RPMI7951 (cell line): ENCODE measurements at regions not wholly inside any gene's neighbourhood (a gene's known extent, or its start where the extent isn't known, plus 50 kb on each side); places are given as distances from the start of the nearest gene placed in this dataset.
"Not testable (repeated sequence)": the region's sequence is repeated elsewhere in the genome, so short reads cannot be mapped to it uniquely, and the experiment has no call there.

Source experiments
- DNase-seq: peaks from one replicate; pipeline ENCODE4 v3.0.0-alpha.2; 2012; ENCODE audit warnings: low read depth

GRCh38 chr15:84360902-84361301 lies 125.3 kb downstream of the GOLGA6L4 start:
- DNase-seq: not testable (repeated sequence)

GRCh38 chr15:84384421-84384820 lies 148.8 kb downstream of the GOLGA6L4 start:
- DNase-seq: not testable (repeated sequence)

DNA sequence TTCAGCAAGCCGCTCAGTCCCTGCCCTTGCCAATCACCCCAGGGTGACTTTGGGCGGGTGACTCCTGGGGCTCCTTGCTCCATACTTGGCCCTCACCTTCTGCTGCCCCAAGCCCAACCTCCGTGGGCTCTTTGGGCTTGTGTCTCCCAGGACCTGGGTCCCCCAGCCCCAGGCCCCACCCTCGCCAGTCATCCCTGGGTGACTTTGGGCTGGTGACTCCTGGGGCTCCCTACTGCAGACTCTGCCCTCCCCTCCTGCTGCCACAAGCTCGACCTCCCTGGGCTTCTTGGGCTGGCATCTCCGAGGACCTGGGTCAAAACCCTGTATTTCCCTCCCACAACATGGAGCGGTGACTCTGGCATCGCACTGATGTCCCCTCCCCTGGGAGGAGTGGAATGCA lies 151.5 kb downstream of the GOLGA6L4 start:
- no peak for DNase-seq

GRCh38 chr15:84388201-84388600 lies 152.6 kb downstream of the GOLGA6L4 start:
- not testable (repeated sequence) for DNase-seq

- not testable (repeated sequence) for DNase-seq
These were observed 153.1 kb downstream of the GOLGA6L4 start for GRCh38 chr15:84388638-84389037.

GRCh38 chr15:84390324-84390723 lies 154.8 kb downstream of the GOLGA6L4 start:
- not testable (repeated sequence) for DNase-seq

DNA sequence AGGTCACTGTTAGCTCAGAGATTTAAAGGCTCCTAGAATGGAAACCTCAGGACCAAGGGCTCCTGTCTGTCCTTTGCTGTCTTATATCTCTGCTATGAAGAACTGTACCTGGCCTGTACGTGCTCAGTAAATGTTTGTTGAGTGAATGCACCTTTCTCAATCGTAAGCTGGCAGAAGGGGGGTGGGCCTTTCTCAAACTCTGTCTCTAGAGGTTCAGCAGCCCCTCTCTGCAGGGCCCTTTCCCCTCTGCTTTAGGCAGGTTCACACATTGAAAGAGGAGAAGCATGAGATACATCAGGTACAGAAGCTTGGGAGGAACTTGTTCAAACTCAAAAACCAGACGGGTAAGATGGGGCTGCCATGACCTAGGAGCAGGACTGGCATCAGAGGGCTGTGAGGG lies 155.6 kb downstream of the GOLGA6L4 start:
- DNase-seq: no peak

- DNase-seq: not testable (repeated sequence)
These were observed 156.4 kb downstream of the GOLGA6L4 start for GRCh38 chr15:84392020-84392419.

DNA sequence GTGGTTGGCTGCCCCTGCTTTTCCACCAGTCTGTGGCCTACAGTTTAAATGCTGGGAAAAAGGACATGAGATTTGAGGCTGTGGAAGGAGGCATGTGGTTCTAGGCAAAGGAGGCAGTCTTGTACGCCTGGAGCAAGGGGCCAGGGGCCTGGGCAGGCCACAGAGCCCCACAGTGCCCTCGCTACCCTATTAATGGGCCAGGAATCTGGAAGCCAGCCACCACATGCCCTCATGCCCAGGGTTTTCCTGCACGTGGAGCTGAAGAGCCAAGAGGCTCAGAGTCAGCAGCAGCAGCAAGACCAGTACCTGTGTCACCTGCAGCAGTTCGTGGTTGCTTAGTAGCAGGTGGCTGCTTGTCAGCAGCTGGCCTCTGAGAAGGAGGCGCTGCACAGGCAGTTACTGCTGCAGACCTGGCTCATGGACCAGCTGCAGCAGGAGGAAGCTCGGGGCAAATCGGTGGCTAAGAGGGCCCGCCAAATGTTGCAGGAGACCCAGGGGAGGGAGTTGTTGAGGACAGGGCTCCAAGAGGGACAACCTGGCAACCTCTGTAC lies 157.9 kb downstream of the GOLGA6L4 start:
- DNase-seq: not testable (repeated sequence)

DNA sequence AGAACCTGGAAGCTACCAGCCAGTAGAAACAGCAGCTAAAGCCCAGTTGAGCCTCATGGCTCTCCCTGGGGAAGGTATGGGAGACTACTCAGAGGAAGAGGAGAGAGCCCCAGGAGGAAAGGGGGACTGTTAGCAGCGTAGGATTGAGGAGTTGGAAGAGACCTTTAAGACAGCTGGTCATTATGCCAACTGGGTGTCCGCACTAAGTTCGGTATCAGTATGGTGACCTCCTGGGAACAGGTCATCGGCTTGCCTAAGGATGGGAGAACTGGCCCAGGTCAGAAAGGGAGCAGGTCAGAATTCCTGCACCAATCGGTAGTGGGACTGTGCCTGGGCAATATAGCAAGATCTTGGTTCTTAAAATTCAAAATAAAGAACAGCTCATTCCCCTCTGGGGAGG lies 158.4 kb downstream of the GOLGA6L4 start:
- DNase-seq: not testable (repeated sequence)

DNA sequence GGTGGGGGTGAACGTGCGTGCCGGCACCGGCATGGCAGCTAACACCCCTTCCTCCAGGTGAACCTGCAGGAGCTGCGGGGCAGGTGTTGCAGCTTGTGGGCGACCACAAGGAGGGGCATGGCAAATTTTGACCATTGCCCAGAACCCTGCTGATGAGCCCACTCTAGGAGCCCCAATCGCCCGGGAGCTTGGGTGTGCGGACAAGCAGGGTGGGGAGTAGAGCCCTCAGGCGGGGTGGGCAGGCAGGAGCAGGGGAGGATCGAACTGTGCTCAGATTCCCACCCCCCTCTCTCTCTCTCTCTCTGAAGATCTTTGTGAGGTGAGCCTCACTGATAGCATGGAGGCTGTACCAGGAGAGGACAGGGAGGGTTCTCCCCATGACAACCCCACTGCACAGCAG lies 159.8 kb downstream of the GOLGA6L4 start:
- DNase-seq: not testable (repeated sequence)

- DNase-seq: not testable (repeated sequence)
These were observed 160.3 kb downstream of the GOLGA6L4 start for GRCh38 chr15:84395881-84396280.

DNA sequence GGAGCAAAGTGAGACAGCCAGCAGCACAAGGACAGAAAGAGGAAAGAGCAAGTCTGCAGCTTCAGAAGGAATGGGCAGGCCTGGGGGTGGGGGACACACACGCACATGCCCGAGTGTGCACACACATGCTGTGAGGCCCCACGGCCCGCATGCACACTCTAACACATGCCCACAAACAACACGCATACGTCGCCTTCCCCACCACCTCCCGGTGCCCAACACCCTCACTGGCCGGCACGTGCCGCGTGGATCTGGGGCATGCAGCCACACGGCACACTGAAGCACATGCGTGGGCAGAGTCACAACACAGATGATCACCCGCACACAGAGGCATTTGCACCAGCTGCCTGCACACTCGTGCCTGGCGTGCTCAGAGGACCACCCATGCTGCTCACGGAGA lies 161.5 kb downstream of the GOLGA6L4 start:
- not testable (repeated sequence) for DNase-seq

DNA sequence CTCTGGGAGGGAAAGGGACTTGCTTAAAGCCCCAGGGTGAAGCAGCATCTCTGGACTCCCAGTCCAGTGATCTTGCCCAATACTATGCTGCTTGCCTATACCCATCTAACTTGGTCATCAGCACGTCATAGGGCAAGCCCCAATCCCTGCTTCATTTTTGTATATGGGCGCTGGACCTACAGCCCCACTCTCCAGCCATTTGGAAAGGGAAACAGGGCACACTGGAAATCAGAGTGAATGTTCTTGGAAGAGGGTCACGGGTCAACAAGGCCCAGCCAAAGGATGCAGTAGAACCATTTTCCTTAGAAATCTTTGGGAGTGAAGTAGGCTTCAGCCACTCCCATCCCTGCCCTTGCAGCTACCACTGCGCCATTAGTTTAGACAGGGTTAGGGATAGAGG lies 162.5 kb downstream of the GOLGA6L4 start:
- DNase-seq: not testable (repeated sequence)

DNA sequence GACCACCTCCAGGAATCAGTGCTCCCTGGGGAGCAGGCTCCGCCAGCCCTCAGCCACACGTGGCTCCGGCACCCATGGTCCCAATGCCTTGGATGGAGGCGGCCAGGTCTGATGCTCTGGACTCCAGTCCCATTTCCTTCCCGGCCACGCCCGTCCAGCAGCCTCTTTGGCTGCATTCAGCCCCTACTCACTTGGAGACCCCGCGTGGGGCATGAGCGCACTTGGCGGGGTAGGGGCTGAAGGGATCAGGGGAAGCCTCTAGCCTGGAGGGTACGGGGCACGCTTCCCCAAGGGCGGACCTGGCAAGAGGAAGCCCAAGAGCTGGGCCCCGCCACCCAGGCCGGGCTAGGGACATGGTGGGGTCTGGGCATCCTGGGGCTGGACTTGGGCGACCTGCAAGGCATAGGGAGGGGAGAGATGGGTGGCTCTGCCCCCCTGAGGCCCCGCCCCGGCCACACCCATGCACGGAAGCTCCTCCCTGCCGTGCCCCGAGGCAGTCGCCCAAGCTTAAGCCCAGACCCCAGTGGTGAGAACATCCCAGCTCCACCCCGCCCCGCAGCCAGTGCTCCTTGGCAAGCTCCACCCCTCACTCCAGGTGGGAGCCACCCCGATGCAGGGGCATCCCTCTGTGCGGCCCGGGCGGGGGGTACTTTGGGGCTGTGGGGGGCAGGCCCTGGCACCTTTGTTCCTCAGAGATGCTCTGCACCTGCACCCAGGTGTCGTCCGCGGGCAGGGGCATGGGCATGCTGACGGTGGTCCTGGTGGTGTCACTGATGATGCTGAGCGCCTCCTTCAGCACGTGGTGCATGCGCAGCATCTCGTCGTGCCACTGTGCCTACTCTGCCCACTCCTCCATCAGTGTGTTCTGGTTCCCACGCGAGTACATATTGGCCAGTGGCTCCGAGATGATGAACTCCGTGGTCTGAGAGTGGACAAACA lies 163.5 kb downstream of the GOLGA6L4 start:
- no peak for DNase-seq

DNA sequence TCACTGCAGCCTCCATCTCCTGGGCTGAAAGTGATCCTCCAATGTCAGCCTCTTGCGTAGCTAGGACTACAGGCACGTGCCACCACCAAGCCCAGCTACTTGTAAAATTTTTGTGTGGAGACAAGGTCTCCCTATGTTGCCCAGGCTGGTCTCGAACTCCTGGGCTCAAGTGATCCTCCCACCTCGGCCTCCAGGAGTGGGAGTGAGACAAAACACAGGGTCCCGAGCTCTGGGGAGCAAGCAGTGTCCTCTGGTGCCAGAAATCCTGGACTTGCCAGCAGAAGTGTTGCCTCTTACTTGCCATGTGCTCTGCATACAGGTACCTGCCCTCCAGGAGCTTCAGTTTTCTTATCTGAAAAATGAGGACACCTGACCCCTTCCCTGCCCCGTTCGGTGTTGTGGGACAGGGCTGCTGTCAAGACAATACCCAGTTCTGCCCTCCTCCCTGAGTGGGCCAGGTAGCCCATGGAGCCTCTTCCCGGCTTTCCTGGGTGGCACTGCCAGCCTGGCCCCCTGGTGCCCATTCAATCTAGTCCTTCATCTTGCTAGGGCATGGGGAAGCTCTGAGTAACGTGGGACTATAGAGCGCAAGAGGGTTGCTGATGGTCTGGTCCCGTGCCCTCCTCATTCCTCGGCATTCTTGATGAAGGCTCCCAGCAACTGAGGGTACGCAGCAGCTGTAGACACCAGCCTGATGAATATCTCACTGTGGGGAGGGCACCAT lies 164.6 kb downstream of the GOLGA6L4 start:
- no peak for DNase-seq

GRCh38 chr15:84400820-84401219 lies 165.2 kb downstream of the GOLGA6L4 start:
- no peak for DNase-seq

DNA sequence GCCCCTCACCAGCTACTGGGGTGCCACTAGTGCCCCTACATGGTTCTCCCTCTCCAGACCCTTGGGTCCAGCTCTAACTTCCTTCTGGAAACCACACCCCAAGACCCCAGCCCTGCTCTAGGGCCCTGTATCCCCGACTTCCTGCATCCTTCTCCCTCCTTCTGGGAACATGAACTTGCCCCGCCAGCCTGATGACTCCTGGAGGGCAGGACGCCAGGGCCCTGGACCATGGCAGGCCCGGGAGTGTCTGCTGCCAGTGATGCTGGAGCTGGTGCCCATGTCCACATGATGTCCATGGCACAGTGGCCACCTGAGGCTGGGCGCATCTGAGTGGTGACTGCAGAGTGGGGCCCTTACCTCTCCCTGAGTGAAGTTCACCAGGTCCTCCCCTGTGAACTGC lies 165.9 kb downstream of the GOLGA6L4 start:
- DNase-seq: not testable (repeated sequence)

GRCh38 chr15:84401891-84402840 lies 166.6 kb downstream of the GOLGA6L4 start:
- not testable (repeated sequence) for DNase-seq

- no peak for DNase-seq
These were observed 167.5 kb downstream of the GOLGA6L4 start for GRCh38 chr15:84402856-84403608.
